Trophoblast cell (in vitro differentiated cells and primary cell): ENCODE measurements at regions not wholly inside any gene's neighbourhood (a gene's known extent, or its start where the extent isn't known, plus 50 kb on each side); places are given as distances from the start of the nearest gene placed in this dataset.
"Not testable (repeated sequence)": the region's sequence is repeated elsewhere in the genome, so short reads cannot be mapped to it uniquely, and the experiment has no call there.

ENCODE experiments used
- DNase-seq, 2 donors: peaks; one replicate each; pipeline ENCODE4 v3.0.0-alpha.2; 2016
- H2AFZ ChIP-seq: 2 replicates; pipeline ENCODE4 v1.6.1; 2013; ENCODE audit warnings: low read length, moderate library complexity, mild to moderate bottlenecking; ENCODE audit not compliant: insufficient read depth, poor library complexity
- H2AK5ac ChIP-seq: 2 replicates; pipeline ENCODE4 v1.6.1; 2013; ENCODE audit warnings: mild to moderate bottlenecking, low read length
- H2BK120ac ChIP-seq: 2 replicates; pipeline ENCODE4 v1.6.1; 2013; ENCODE audit warnings: low read length, mild to moderate bottlenecking, moderate library complexity; ENCODE audit not compliant: insufficient read depth, poor library complexity
- H2BK12ac ChIP-seq: 2 replicates; pipeline ENCODE4 v1.6.1; 2013; ENCODE audit warnings: mild to moderate bottlenecking, low read length, moderate library complexity
- H2BK5ac ChIP-seq: 2 replicates; pipeline ENCODE4 v1.6.1; 2013; ENCODE audit warnings: low read length, low read depth, moderate library complexity, mild to moderate bottlenecking; ENCODE audit not compliant: poor library complexity
- H3K14ac ChIP-seq: 2 replicates; pipeline ENCODE4 v1.6.1; 2013; ENCODE audit warnings: mild to moderate bottlenecking, low read length
- H3K18ac ChIP-seq: 2 replicates; pipeline ENCODE4 v1.6.1; 2013; ENCODE audit warnings: mild to moderate bottlenecking, low read length
- H3K23ac ChIP-seq: 2 replicates; pipeline ENCODE4 v1.6.1; 2013; ENCODE audit warnings: low read length
- H3K27ac ChIP-seq: 2 replicates; pipeline ENCODE4 v1.5.1; 2013; ENCODE audit warnings: low read depth, mild to moderate bottlenecking, inconsistent platforms, low read length, moderate library complexity
- H3K27me3 ChIP-seq: 2 replicates; pipeline ENCODE4 v1.6.1; 2013; ENCODE audit warnings: inconsistent platforms, mild to moderate bottlenecking, low read length, moderate library complexity; ENCODE audit not compliant: insufficient read depth
- H3K36me3 ChIP-seq, 2 experiments: 1 replicate in 1 of 2; 2 replicates in 1 of 2; pipeline ENCODE4 v1.6.1; 2013; ENCODE audit warnings: low read length in 2 of 2, mild to moderate bottlenecking in 2 of 2, moderate library complexity in 1 of 2; ENCODE audit not compliant: insufficient read depth in 2 of 2, control insufficient read depth in 1 of 2
- H3K4ac ChIP-seq: 2 replicates; pipeline ENCODE4 v1.6.1; 2013; ENCODE audit warnings: low read depth, mild to moderate bottlenecking, low read length, moderate library complexity
- H3K4me1 ChIP-seq, 2 experiments: 1 replicate in 1 of 2; 2 replicates in 1 of 2; pipeline ENCODE4 v1.6.1; 2013; ENCODE audit warnings: low read length in 2 of 2, mild to moderate bottlenecking in 2 of 2, moderate library complexity in 1 of 2; ENCODE audit not compliant: insufficient read depth in 2 of 2, control insufficient read depth in 1 of 2
- H3K4me2 ChIP-seq: 2 replicates; pipeline ENCODE4 v1.6.1; 2013; ENCODE audit warnings: inconsistent platforms, mild to moderate bottlenecking, low read length, moderate library complexity
- H3K4me3 ChIP-seq: 2 replicates; pipeline ENCODE4 v1.5.1; 2013; ENCODE audit warnings: mild to moderate bottlenecking, low read depth, low read length, inconsistent platforms
- H3K79me1 ChIP-seq: one replicate; pipeline ENCODE4 v1.6.1; 2013; ENCODE audit warnings: low read length
- H3K79me2 ChIP-seq: 2 replicates; pipeline ENCODE4 v1.6.1; 2013; ENCODE audit warnings: low read length, mild to moderate bottlenecking; ENCODE audit not compliant: control insufficient read depth, insufficient read depth, poor library complexity
- H3K9ac ChIP-seq: 2 replicates; pipeline ENCODE4 v1.6.1; 2013; ENCODE audit warnings: mild to moderate bottlenecking, low read length
- H3K9me3 ChIP-seq: 2 replicates; pipeline ENCODE4 v1.6.1; 2013; ENCODE audit warnings: low read depth, mild to moderate bottlenecking, control low read depth, inconsistent platforms, low read length; ENCODE audit not compliant: insufficient read depth
- H4K12ac ChIP-seq: 2 replicates; pipeline ENCODE4 v1.6.1; 2013; ENCODE audit warnings: low read depth, mild to moderate bottlenecking, low read length, moderate library complexity
- H4K8ac ChIP-seq: 2 replicates; pipeline ENCODE4 v1.6.1; 2013; ENCODE audit warnings: low read depth, mild to moderate bottlenecking, low read length, moderate library complexity
- H4K91ac ChIP-seq: one replicate; pipeline ENCODE4 v1.6.1; 2013; ENCODE audit warnings: low read depth, mild to moderate bottlenecking, low read length, moderate library complexity
- WGBS: extraction: QIAGEN DNeasy Blood & Tissue Kit; methylation state at CpG from one replicate; pipeline ENCODE4 v1.1.7; 2013; ENCODE audit warnings: missing lambda C conversion rate; ENCODE audit not compliant: insufficient read length, insufficient coverage; ENCODE audit errors: extremely low coverage; 5-methylcytosine and 5-hydroxymethylcytosine counted together

- H2BK5ac ChIP-seq = no peak overlapping the region
- H3K79me1 ChIP-seq = no peaks in the 10 kb centered on the region
- WGBS = no CpG with 5 or more reads among the region's 10 CpGs
- no peaks in the 10 kb centered on the region for H3K79me2 ChIP-seq
- H3K4me2 ChIP-seq = no peak overlapping the region
- no peak overlapping the region for H4K8ac ChIP-seq
- peaks cover 7% of the 10 kb centered on the region for H3K9me3 ChIP-seq
- H3K23ac ChIP-seq = no peak overlapping the region
- no peak overlapping the region for H2BK120ac ChIP-seq
- no peak overlapping the region for H2AK5ac ChIP-seq
- H3K18ac ChIP-seq = no peak overlapping the region
- no peak overlapping the region for H3K27ac ChIP-seq
- no peak overlapping the region for H4K91ac ChIP-seq
- H2AFZ ChIP-seq = no peak overlapping the region
- no peak overlapping the region for H3K4me3 ChIP-seq
- H2BK12ac ChIP-seq = no peak overlapping the region
- H3K4me1 ChIP-seq = peaks cover 6% of the 10 kb centered on the region in 2 experiments
- H3K27me3 ChIP-seq = no peaks in the 10 kb centered on the region
- H3K4ac ChIP-seq = no peak overlapping the region
- no peak overlapping the region for H3K9ac ChIP-seq
- no peaks in the 10 kb centered on the region for H3K36me3 ChIP-seq
- DNase-seq = no peak
- no peak overlapping the region for H3K14ac ChIP-seq
- H4K12ac ChIP-seq = no peak overlapping the region
These were observed 74.8 kb upstream of the RPL38 start for GRCh38 chr17:74128456-74129211.

- H3K79me2 ChIP-seq, H4K12ac ChIP-seq, H3K4me2 ChIP-seq, H2BK120ac ChIP-seq, H3K79me1 ChIP-seq, H2AFZ ChIP-seq, H3K9me3 ChIP-seq, H3K27me3 ChIP-seq, H3K23ac ChIP-seq, H2AK5ac ChIP-seq, H2BK5ac ChIP-seq, H4K91ac ChIP-seq, H3K4me1 ChIP-seq, H3K9ac ChIP-seq, H2BK12ac ChIP-seq, H3K4ac ChIP-seq, DNase-seq, H3K4me3 ChIP-seq, H3K18ac ChIP-seq, H3K27ac ChIP-seq, H3K36me3 ChIP-seq, H4K8ac ChIP-seq, H3K14ac ChIP-seq: not testable (repeated sequence)
- WGBS = no CpG with 5 or more reads among the region's 6 CpGs
These were observed 73.7 kb upstream of the RPL38 start for GRCh38 chr17:74129800-74130199.

- no peak overlapping the region for H2AK5ac ChIP-seq
- no peak overlapping the region for H2BK120ac ChIP-seq
- no peak overlapping the region for H2BK5ac ChIP-seq
- H3K9me3 ChIP-seq = peaks cover 7% of the 10 kb centered on the region
- H3K4me3 ChIP-seq = no peak overlapping the region
- H4K12ac ChIP-seq = no peak overlapping the region
- H3K27me3 ChIP-seq = no peaks in the 10 kb centered on the region
- no peak overlapping the region for H3K4ac ChIP-seq
- no peak overlapping the region for H3K9ac ChIP-seq
- no peak overlapping the region for H3K27ac ChIP-seq
- H4K91ac ChIP-seq = no peak overlapping the region
- no peak overlapping the region for H4K8ac ChIP-seq
- H2AFZ ChIP-seq = no peak overlapping the region
- no CpG with 5 or more reads among the region's 14 CpGs for WGBS
- H3K4me2 ChIP-seq = no peak overlapping the region
- no peaks in the 10 kb centered on the region for H3K36me3 ChIP-seq
- no peak for DNase-seq
- no peak overlapping the region for H3K18ac ChIP-seq
- no peaks in the 10 kb centered on the region for H3K79me1 ChIP-seq
- H2BK12ac ChIP-seq = no peak overlapping the region
- no peak overlapping the region for H3K23ac ChIP-seq
- H3K14ac ChIP-seq = no peak overlapping the region
- H3K4me1 ChIP-seq = peaks cover 4 to 5% of the 10 kb centered on the region in 2 experiments
- H3K79me2 ChIP-seq = no peaks in the 10 kb centered on the region
These were observed 73.2 kb upstream of the RPL38 start for GRCh38 chr17:74130276-74130675.

DNA sequence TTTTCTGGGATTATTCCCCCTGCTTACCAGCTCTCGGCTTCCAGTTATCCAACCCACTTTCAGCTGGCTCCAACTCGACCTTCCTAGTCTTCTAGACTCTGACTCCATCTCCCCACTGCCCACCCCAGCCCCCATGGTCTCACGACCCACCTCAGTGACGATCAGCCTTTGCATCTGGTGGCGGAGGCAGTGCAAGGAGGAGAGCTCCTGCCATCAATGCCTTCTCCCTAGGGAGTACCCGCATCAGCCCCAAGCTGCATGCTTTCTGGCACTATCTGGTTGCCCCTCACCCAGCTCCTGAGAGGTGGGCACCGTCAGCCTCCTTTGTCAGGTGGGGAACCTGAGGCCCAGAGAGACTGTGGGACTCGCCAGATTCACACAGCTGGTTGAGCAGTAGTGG is 72.6 kb upstream of the RPL38 start:
- WGBS = no CpG with 5 or more reads among the region's 8 CpGs
- H3K9me3 ChIP-seq = peaks cover 7% of the 10 kb centered on the region
- no peaks in the 10 kb centered on the region for H3K4me1 ChIP-seq
- no peak overlapping the region for H3K18ac ChIP-seq
- H3K4me2 ChIP-seq = no peak overlapping the region
- no peak overlapping the region for H2BK120ac ChIP-seq
- no peaks in the 10 kb centered on the region for H3K27me3 ChIP-seq
- no peaks in the 10 kb centered on the region for H3K36me3 ChIP-seq
- no peak overlapping the region for H4K91ac ChIP-seq
- no peak overlapping the region for H3K9ac ChIP-seq
- H4K12ac ChIP-seq = no peak overlapping the region
- H2BK5ac ChIP-seq = no peak overlapping the region
- H3K79me1 ChIP-seq = no peaks in the 10 kb centered on the region
- H2AFZ ChIP-seq = no peak overlapping the region
- H3K4ac ChIP-seq = no peak overlapping the region
- DNase-seq = no peak
- no peak overlapping the region for H3K14ac ChIP-seq
- H3K23ac ChIP-seq = no peak overlapping the region
- H3K79me2 ChIP-seq = no peaks in the 10 kb centered on the region
- no peak overlapping the region for H4K8ac ChIP-seq
- H2BK12ac ChIP-seq = no peak overlapping the region
- no peak overlapping the region for H3K27ac ChIP-seq
- no peak overlapping the region for H3K4me3 ChIP-seq
- H2AK5ac ChIP-seq = no peak overlapping the region
